CD8-positive, alpha-beta memory T cell (primary cell): ENCODE measurements at regions not wholly inside any gene's neighbourhood (a gene's known extent, or its start where the extent isn't known, plus 50 kb on each side); places are given as distances from the start of the nearest gene placed in this dataset.

Source experiments
- CTCF ChIA-PET: fragments of 350-600 bp; sonication (Branson Sonifier 250); formaldehyde crosslinking; loops from one replicate; lab custom pipeline; 2021; ENCODE audit warnings: antibody characterized with exemption; lab: Charles Lee
- POLR2A ChIA-PET: fragments of 350-600 bp; sonication (Branson Sonifier 250); formaldehyde crosslinking; loops from one replicate; lab custom pipeline; 2021; ENCODE audit warnings: antibody characterized with exemption; lab: Charles Lee
- DNase-seq, 5 donors: peaks; one replicate each; pipeline versions ENCODE4 v3.0.0 to v3.0.0-alpha.2; 2020 to 2022; ENCODE audit warnings: mixed read lengths in 1 of 5
- H3K27ac ChIP-seq: one replicate; pipeline ENCODE4 v1.7.0; 2013; ENCODE audit warnings: low read depth, mild to moderate bottlenecking, low read length, moderate library complexity
- H3K27me3 ChIP-seq: 2 replicates; pipeline ENCODE4 v1.7.0; 2013; ENCODE audit warnings: low read length, mild to moderate bottlenecking; ENCODE audit not compliant: insufficient read depth, poor library complexity, severe bottlenecking
- H3K36me3 ChIP-seq: 2 replicates; pipeline ENCODE4 v1.7.0; 2013; ENCODE audit warnings: mild to moderate bottlenecking, low read length, moderate library complexity; ENCODE audit not compliant: insufficient read depth
- H3K4me1 ChIP-seq: 2 replicates; pipeline ENCODE4 v1.7.0; 2013; ENCODE audit warnings: mild to moderate bottlenecking, low read length, moderate library complexity; ENCODE audit not compliant: insufficient read depth
- H3K4me3 ChIP-seq: 2 replicates; pipeline ENCODE4 v1.7.0; 2013; ENCODE audit warnings: mild to moderate bottlenecking, low read length
- H3K9me3 ChIP-seq: 2 replicates; pipeline ENCODE4 v1.7.0; 2013; ENCODE audit warnings: mild to moderate bottlenecking, low read length
- H3K27ac Mint-ChIP-seq, 8 donors: one replicate each; pipeline ENCODE4 v1.8.0; 2020 to 2021; ENCODE audit warnings: mixed read lengths in 8 of 8, mild to moderate bottlenecking in 6 of 8, inconsistent platforms in 3 of 8, moderate library complexity in 3 of 8
- H3K27me3 Mint-ChIP-seq, 2 donors: one replicate each; pipeline ENCODE4 v1.8.0; 2020 to 2021; ENCODE audit warnings: mixed read lengths in 2 of 2, mild to moderate bottlenecking in 1 of 2, moderate library complexity in 1 of 2
- H3K36me3 Mint-ChIP-seq, 3 donors: one replicate each; pipeline ENCODE4 v1.8.0; 2020 to 2021; ENCODE audit warnings: mixed read lengths in 3 of 3, inconsistent platforms in 1 of 3, mild to moderate bottlenecking in 1 of 3
- H3K4me1 Mint-ChIP-seq, 3 donors: one replicate each; pipeline ENCODE4 v1.8.0; 2020 to 2021; ENCODE audit warnings: mixed read lengths in 3 of 3, inconsistent platforms in 1 of 3, mild to moderate bottlenecking in 1 of 3
- H3K4me3 Mint-ChIP-seq, 7 donors: one replicate each; pipeline ENCODE4 v1.8.0; 2020 to 2021; ENCODE audit warnings: mixed read lengths in 7 of 7, mild to moderate bottlenecking in 6 of 7, moderate library complexity in 4 of 7, inconsistent platforms in 2 of 7
- H3K9me3 Mint-ChIP-seq, 5 donors: one replicate each; pipeline ENCODE4 v1.8.0; 2020 to 2022; ENCODE audit warnings: mixed read lengths in 5 of 5, mild to moderate bottlenecking in 3 of 5, moderate library complexity in 2 of 5, inconsistent platforms in 1 of 5

- H3K9me3 ChIP-seq, result no peaks in the 10 kb centered on the region
- CTCF ChIA-PET, result no interaction called here
- DNase-seq, result no peak
- H3K36me3 Mint-ChIP-seq, result no peaks in the 10 kb centered on the region
- no peak overlapping the region for H3K4me3 Mint-ChIP-seq
- no peaks in the 10 kb centered on the region for H3K27me3 ChIP-seq
- no peak overlapping the region for H3K27ac Mint-ChIP-seq
- H3K27me3 Mint-ChIP-seq, result peaks cover 3% of the 10 kb centered on the region in 2 donors
- no peak overlapping the region for H3K27ac ChIP-seq
- no peaks in the 10 kb centered on the region for H3K9me3 Mint-ChIP-seq
- no peaks in the 10 kb centered on the region for H3K36me3 ChIP-seq
- peaks cover 5 to 19% (median 7%) of the 10 kb centered on the region in 3 donors for H3K4me1 Mint-ChIP-seq
- POLR2A ChIA-PET, result no interaction called here
- H3K4me3 ChIP-seq, result no peak overlapping the region
- H3K4me1 ChIP-seq, result no peaks in the 10 kb centered on the region
These were observed 271.0 kb downstream of the TNS1 start for GRCh38 chr2:217731805-217732204.

GRCh38 chr2:217729421-217730053 is 273.3 kb downstream of the TNS1 start:
- no peaks in the 10 kb centered on the region for H3K36me3 Mint-ChIP-seq
- Histone ChIP-seq H3K27me3 (no peaks in the 10 kb centered on the region), H3K4me1 (no peaks in the 10 kb centered on the region), H3K27ac (no peak overlapping the region), H3K4me3 (no peak overlapping the region), H3K36me3 (no peaks in the 10 kb centered on the region), H3K9me3 (no peaks in the 10 kb centered on the region)
- ChIA-PET POLR2A (no interaction called here), CTCF (interaction anchor here (1.0 kb wide), 2 partner anchors 10 to 27 kb away, joined by 3 to 5 read pairs; no protein-coding TSS in a partner anchor)
- H3K4me1 Mint-ChIP-seq, result peaks cover 0 to 8% (median 0%) of the 10 kb centered on the region in 3 donors
- H3K9me3 Mint-ChIP-seq, result no peaks in the 10 kb centered on the region
- DNase-seq, result no peak
- H3K27ac Mint-ChIP-seq, result no peak overlapping the region
- H3K4me3 Mint-ChIP-seq, result no peak overlapping the region
- peaks cover 3% of the 10 kb centered on the region in 2 donors for H3K27me3 Mint-ChIP-seq

GRCh38 chr2:217727801-217728200 is 275.0 kb downstream of the TNS1 start:
- ChIA-PET CTCF (interaction anchor here (0.9 to 1.1 kb wide), 2 partner anchors 15 to 58 kb away, joined by 3 read pairs; no protein-coding TSS in a partner anchor), POLR2A (no interaction called here)
- Histone ChIP-seq H3K27ac (no peak overlapping the region), H3K4me3 (no peak overlapping the region), H3K27me3 (no peaks in the 10 kb centered on the region), H3K36me3 (no peaks in the 10 kb centered on the region), H3K4me1 (no peaks in the 10 kb centered on the region), H3K9me3 (no peaks in the 10 kb centered on the region)
- Mint-ChIP-seq H3K9me3 (no peaks in the 10 kb centered on the region), H3K27ac (no peak overlapping the region), H3K4me3 (no peak overlapping the region), H3K27me3 (no peaks in the 10 kb centered on the region), H3K36me3 (no peaks in the 10 kb centered on the region), H3K4me1 (no peaks in the 10 kb centered on the region)
- DNase-seq, result no peak

- Mint-ChIP-seq H3K36me3 (no peaks in the 10 kb centered on the region), H3K4me3 (no peak overlapping the region), H3K9me3 (no peaks in the 10 kb centered on the region), H3K4me1 (no peaks in the 10 kb centered on the region), H3K27me3 (no peaks in the 10 kb centered on the region), H3K27ac (no peak overlapping the region)
- POLR2A ChIA-PET, result no interaction called here
- DNase-seq, result no peak
- H3K4me3 ChIP-seq, result no peak overlapping the region
- H3K36me3 ChIP-seq, result no peaks in the 10 kb centered on the region
- H3K27me3 ChIP-seq, result no peaks in the 10 kb centered on the region
- H3K9me3 ChIP-seq, result no peaks in the 10 kb centered on the region
- CTCF ChIA-PET, result no interaction called here
- no peak overlapping the region for H3K27ac ChIP-seq
- no peaks in the 10 kb centered on the region for H3K4me1 ChIP-seq
These were observed 277.4 kb downstream of the TNS1 start for GRCh38 chr2:217725409-217725808.

GRCh38 chr2:217724471-217724870 is 278.3 kb downstream of the TNS1 start:
- Mint-ChIP-seq H3K4me1 (no peaks in the 10 kb centered on the region), H3K4me3 (no peak overlapping the region), H3K9me3 (no peaks in the 10 kb centered on the region), H3K27me3 (no peaks in the 10 kb centered on the region), H3K27ac (no peak overlapping the region), H3K36me3 (no peaks in the 10 kb centered on the region)
- H3K27ac ChIP-seq, result no peak overlapping the region
- POLR2A ChIA-PET, result no interaction called here
- no peaks in the 10 kb centered on the region for H3K27me3 ChIP-seq
- no peak for DNase-seq
- H3K4me1 ChIP-seq, result no peaks in the 10 kb centered on the region
- H3K9me3 ChIP-seq, result no peaks in the 10 kb centered on the region
- no peak overlapping the region for H3K4me3 ChIP-seq
- CTCF ChIA-PET, result interaction anchor here (2.2 kb wide), 1 partner anchor 11 kb away, joined by 8 read pairs; no protein-coding TSS in a partner anchor
- H3K36me3 ChIP-seq, result no peaks in the 10 kb centered on the region

GRCh38 chr2:217723981-217724380 is 278.8 kb downstream of the TNS1 start:
- H3K4me1 Mint-ChIP-seq, result no peaks in the 10 kb centered on the region
- Histone ChIP-seq H3K9me3 (no peaks in the 10 kb centered on the region), H3K4me3 (no peak overlapping the region), H3K27ac (no peak overlapping the region), H3K27me3 (no peaks in the 10 kb centered on the region), H3K36me3 (no peaks in the 10 kb centered on the region), H3K4me1 (no peaks in the 10 kb centered on the region)
- ChIA-PET CTCF (interaction anchor here (1.5 to 2.2 kb wide), 2 partner anchors 10 to 12 kb away, joined by 3 to 8 read pairs; no protein-coding TSS in a partner anchor), POLR2A (no interaction called here)
- no peak for DNase-seq
- no peak overlapping the region for H3K27ac Mint-ChIP-seq
- H3K27me3 Mint-ChIP-seq, result no peaks in the 10 kb centered on the region
- H3K9me3 Mint-ChIP-seq, result no peaks in the 10 kb centered on the region
- no peak overlapping the region for H3K4me3 Mint-ChIP-seq
- H3K36me3 Mint-ChIP-seq, result no peaks in the 10 kb centered on the region

- Histone ChIP-seq H3K9me3 (no peaks in the 10 kb centered on the region), H3K36me3 (no peaks in the 10 kb centered on the region), H3K27me3 (no peaks in the 10 kb centered on the region), H3K4me3 (no peak overlapping the region), H3K27ac (no peak overlapping the region), H3K4me1 (no peaks in the 10 kb centered on the region)
- DNase-seq, result no peak
- no peaks in the 10 kb centered on the region for H3K36me3 Mint-ChIP-seq
- CTCF ChIA-PET, result interaction anchor here (1.5 to 2.2 kb wide), 2 partner anchors 9 to 13 kb away, joined by 3 to 8 read pairs; no protein-coding TSS in a partner anchor
- H3K9me3 Mint-ChIP-seq, result no peaks in the 10 kb centered on the region
- no peak overlapping the region for H3K27ac Mint-ChIP-seq
- H3K27me3 Mint-ChIP-seq, result no peaks in the 10 kb centered on the region
- H3K4me3 Mint-ChIP-seq, result no peak overlapping the region
- POLR2A ChIA-PET, result no interaction called here
- H3K4me1 Mint-ChIP-seq, result no peaks in the 10 kb centered on the region
These were observed 279.8 kb downstream of the TNS1 start for GRCh38 chr2:217722883-217723472.

GRCh38 chr2:217717646-217718045 is 285.1 kb downstream of the TNS1 start:
- H3K36me3 Mint-ChIP-seq, result no peaks in the 10 kb centered on the region
- no peak overlapping the region for H3K27ac Mint-ChIP-seq
- H3K4me1 Mint-ChIP-seq, result peaks cover 0 to 5% (median 0%) of the 10 kb centered on the region in 3 donors
- no peak overlapping the region for H3K27ac ChIP-seq
- peaks cover 3% of the 10 kb centered on the region for H3K4me1 ChIP-seq
- CTCF ChIA-PET, result interaction anchor here (1.2 kb wide), 1 partner anchor 1035 kb away, joined by 3 read pairs; no protein-coding TSS in a partner anchor
- H3K4me3 ChIP-seq, result no peak overlapping the region
- POLR2A ChIA-PET, result no interaction called here
- H3K27me3 Mint-ChIP-seq, result peaks cover 4 to 11% of the 10 kb centered on the region in 2 donors
- H3K36me3 ChIP-seq, result no peaks in the 10 kb centered on the region
- H3K27me3 ChIP-seq, result no peaks in the 10 kb centered on the region
- no peaks in the 10 kb centered on the region for H3K9me3 ChIP-seq
- DNase-seq, result no peak
- H3K4me3 Mint-ChIP-seq, result no peak overlapping the region
- H3K9me3 Mint-ChIP-seq, result no peaks in the 10 kb centered on the region
